Esophagus (tissue), 2 donors: ENCODE measurements at regions not wholly inside any gene's neighbourhood (a gene's known extent, or its start where the extent isn't known, plus 50 kb on each side); places are given as distances from the start of the nearest gene placed in this dataset.

Source experiments
- H3K27ac ChIP-seq, 2 donors: one replicate each; pipeline ENCODE4 v1.5.1; 2013; ENCODE audit warnings: low read depth in 2 of 2, mild to moderate bottlenecking in 2 of 2, inconsistent platforms in 1 of 2, low read length in 1 of 2, moderate library complexity in 1 of 2
- H3K27me3 ChIP-seq, 2 donors: one replicate each; pipeline ENCODE4 v1.6.1; 2013; ENCODE audit warnings: low read length in 2 of 2, control low read depth in 1 of 2, mild to moderate bottlenecking in 1 of 2; ENCODE audit not compliant: insufficient read depth in 2 of 2, control insufficient read depth in 1 of 2
- H3K36me3 ChIP-seq, 2 donors: one replicate each; pipeline ENCODE4 v1.6.1; 2013; ENCODE audit warnings: low read length in 1 of 2; ENCODE audit not compliant: control insufficient read depth in 2 of 2, insufficient read depth in 2 of 2
- H3K4me1 ChIP-seq, 2 donors: one replicate each; pipeline ENCODE4 v1.6.1; 2013; ENCODE audit warnings: low read length in 1 of 2; ENCODE audit not compliant: control insufficient read depth in 2 of 2, insufficient read depth in 2 of 2
- H3K4me3 ChIP-seq, 2 donors: one replicate each; pipeline ENCODE4 v1.5.1; 2013; ENCODE audit warnings: low read length in 2 of 2, mild to moderate bottlenecking in 2 of 2, low read depth in 1 of 2, moderate library complexity in 1 of 2
- H3K9me3 ChIP-seq, 2 donors: one replicate each; pipeline ENCODE4 v1.6.1; 2013; ENCODE audit warnings: mild to moderate bottlenecking in 2 of 2, low read depth in 1 of 2, low read length in 1 of 2, moderate library complexity in 1 of 2; ENCODE audit not compliant: control insufficient read depth in 2 of 2, insufficient read depth in 1 of 2
- WGBS, 2 donors: extraction: QIAGEN DNeasy Blood & Tissue Kit; methylation state at CpG; one replicate each; pipeline ENCODE4 v1.1.7; 2013; 5-methylcytosine and 5-hydroxymethylcytosine counted together
- donor health status: healthy with polysubstance abuse.
- donor health status: Bipolar disorder and iron deficiency.

GRCh38 chr20:40612247-40612646 lies 76.8 kb downstream of the MAFB start:
- WGBS, 2 donors, result 89% methylated on average over 4 of the region's 4 CpGs
- Histone ChIP-seq H3K27ac (no peak overlapping the region), H3K9me3 (no peaks in the 10 kb centered on the region), H3K4me3 (no peak overlapping the region), H3K4me1 (no peaks in the 10 kb centered on the region), H3K27me3 (no peaks in the 10 kb centered on the region), H3K36me3 (no peaks in the 10 kb centered on the region)

- no peaks in the 10 kb centered on the region for H3K4me1 ChIP-seq
- 74 to 83% methylated on average over 3 of the region's 3 CpGs for WGBS, 2 donors
- H3K27me3 ChIP-seq, result no peaks in the 10 kb centered on the region
These were observed 78.3 kb downstream of the MAFB start for GRCh38 chr20:40610730-40611129.

GRCh38 chr20:40607927-40608326 lies 81.1 kb downstream of the MAFB start:
- Histone ChIP-seq H3K27ac (no peak overlapping the region), H3K4me1 (no peaks in the 10 kb centered on the region), H3K36me3 (no peaks in the 10 kb centered on the region), H3K9me3 (no peaks in the 10 kb centered on the region), H3K4me3 (no peak overlapping the region), H3K27me3 (no peaks in the 10 kb centered on the region)
- WGBS, 2 donors, result 84 to 94% methylated on average over 5 of the region's 5 CpGs

More at GRCh38 chr20:40610730-40611129, 78.3 kb downstream of the MAFB start:
- H3K36me3 ChIP-seq, result no peaks in the 10 kb centered on the region
- H3K4me3 ChIP-seq, result no peak overlapping the region
- no peak overlapping the region for H3K27ac ChIP-seq
- H3K9me3 ChIP-seq, result no peaks in the 10 kb centered on the region

GRCh38 chr20:40606660-40607059 lies 82.4 kb downstream of the MAFB start:
- WGBS, 2 donors, result 21% methylated on average over 2 of the region's 2 CpGs
- H3K4me1 ChIP-seq, result no peaks in the 10 kb centered on the region
- H3K4me3 ChIP-seq, result no peak overlapping the region
- H3K27me3 ChIP-seq, result no peaks in the 10 kb centered on the region
- H3K27ac ChIP-seq, result no peak overlapping the region
- H3K36me3 ChIP-seq, result no peaks in the 10 kb centered on the region
- H3K9me3 ChIP-seq, result no peaks in the 10 kb centered on the region

- H3K27me3 ChIP-seq, result no peaks in the 10 kb centered on the region
- no peak overlapping the region for H3K4me3 ChIP-seq
- no peak overlapping the region for H3K27ac ChIP-seq
- H3K4me1 ChIP-seq, result no peaks in the 10 kb centered on the region
- WGBS, 2 donors, result 79 to 91% methylated on average over 3 of the region's 3 CpGs
- H3K36me3 ChIP-seq, result no peaks in the 10 kb centered on the region
- H3K9me3 ChIP-seq, result no peaks in the 10 kb centered on the region
These were observed 82.8 kb downstream of the MAFB start for GRCh38 chr20:40606237-40606636.

GRCh38 chr20:40604416-40604815 lies 84.6 kb downstream of the MAFB start:
- Histone ChIP-seq H3K36me3 (no peaks in the 10 kb centered on the region), H3K27me3 (no peaks in the 10 kb centered on the region), H3K9me3 (no peaks in the 10 kb centered on the region), H3K27ac (no peak overlapping the region), H3K4me3 (no peak overlapping the region), H3K4me1 (no peaks in the 10 kb centered on the region)
- 46 to 59% methylated on average over 5 of the region's 5 CpGs for WGBS, 2 donors

GRCh38 chr20:40603057-40603651 lies 85.9 kb downstream of the MAFB start:
- no peaks in the 10 kb centered on the region for H3K4me1 ChIP-seq
- H3K9me3 ChIP-seq, result no peaks in the 10 kb centered on the region
- H3K4me3 ChIP-seq, result no peak overlapping the region
- no peaks in the 10 kb centered on the region for H3K27me3 ChIP-seq
- no peak overlapping the region for H3K27ac ChIP-seq
- 75 to 77% methylated on average over 3 of the region's 3 CpGs for WGBS, 2 donors
- no peaks in the 10 kb centered on the region for H3K36me3 ChIP-seq

GRCh38 chr20:40602381-40602780 lies 86.7 kb downstream of the MAFB start:
- Histone ChIP-seq H3K36me3 (no peaks in the 10 kb centered on the region), H3K27ac (no peak overlapping the region), H3K9me3 (no peaks in the 10 kb centered on the region), H3K4me1 (no peaks in the 10 kb centered on the region), H3K27me3 (no peaks in the 10 kb centered on the region), H3K4me3 (no peak overlapping the region)
- WGBS, 2 donors, result 93 to 97% methylated on average over 1 of the region's 1 CpG

GRCh38 chr20:40600441-40601219 lies 88.4 kb downstream of the MAFB start:
- no peaks in the 10 kb centered on the region for H3K4me1 ChIP-seq
- H3K36me3 ChIP-seq, result no peaks in the 10 kb centered on the region
- no peaks in the 10 kb centered on the region for H3K27me3 ChIP-seq
- peak overlapping the region; percentile 64 to 81 for H3K27ac ChIP-seq
- no peaks in the 10 kb centered on the region for H3K9me3 ChIP-seq
- WGBS, 2 donors, result 43 to 55% methylated on average over 2 of the region's 2 CpGs
- no peak overlapping the region for H3K4me3 ChIP-seq

- no peak overlapping the region for H3K4me3 ChIP-seq
- H3K4me1 ChIP-seq, result no peaks in the 10 kb centered on the region
- WGBS, 2 donors, result 87 to 89% methylated on average over 3 of the region's 3 CpGs
- H3K9me3 ChIP-seq, result no peaks in the 10 kb centered on the region
- H3K36me3 ChIP-seq, result no peaks in the 10 kb centered on the region
- H3K27me3 ChIP-seq, result no peaks in the 10 kb centered on the region
- H3K27ac ChIP-seq, result peak overlapping the region; percentile 64 to 81
These were observed 89.0 kb downstream of the MAFB start for GRCh38 chr20:40599987-40600386.
